H4 (cell line): ENCODE measurements at regions not wholly inside any gene's neighbourhood (a gene's known extent, or its start where the extent isn't known, plus 50 kb on each side); places are given as distances from the start of the nearest gene placed in this dataset.
"Not testable (repeated sequence)": the region's sequence is repeated elsewhere in the genome, so short reads cannot be mapped to it uniquely, and the experiment has no call there.

ENCODE experiments used
- DNase-seq: peaks from one replicate; pipeline ENCODE4 v3.0.0-alpha.2; 2015; ENCODE audit warnings: low spot score

DNA sequence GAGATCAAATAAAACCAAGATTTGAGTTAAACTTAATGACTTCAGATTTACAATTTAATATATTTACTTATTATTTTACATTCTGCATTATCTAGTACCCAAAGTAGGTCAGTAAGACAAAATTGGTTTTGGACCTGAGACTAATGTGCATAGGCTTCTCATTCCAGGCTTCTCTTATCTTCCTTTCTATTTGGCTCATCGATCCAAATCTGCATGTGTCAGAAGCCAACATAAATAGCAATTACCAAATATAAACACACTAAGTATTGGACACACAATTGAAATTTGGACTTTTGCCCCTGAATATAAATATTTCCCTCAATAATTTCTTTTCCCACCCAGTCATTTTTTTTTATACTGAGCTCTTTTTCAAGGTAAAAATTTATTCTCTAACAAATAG lies 290.6 kb upstream of the ARHGEF26 start:
- no peak for DNase-seq

DNA sequence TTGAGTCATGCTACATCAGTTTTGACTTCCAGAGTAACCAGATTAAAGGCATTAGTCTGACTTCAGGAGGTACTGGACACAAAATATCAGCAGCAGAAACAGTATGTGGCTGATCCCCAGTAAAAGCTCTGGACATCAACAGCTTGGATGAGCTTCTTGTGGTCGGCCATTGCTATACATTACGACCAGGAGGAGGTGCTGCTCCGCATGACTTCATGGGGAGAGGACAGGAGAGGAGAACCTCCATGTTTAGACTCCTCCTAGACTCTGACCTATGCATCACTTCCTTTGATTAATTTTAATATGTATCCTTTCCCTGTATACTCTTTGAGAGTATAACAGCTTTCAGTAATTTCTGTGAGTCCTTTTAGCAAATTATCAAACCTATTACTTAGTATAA lies 285.6 kb upstream of the ARHGEF26 start:
- DNase-seq = no peak

GRCh38 chr3:153840487-153840886 lies 280.7 kb upstream of the ARHGEF26 start:
- DNase-seq = no peak

- no peak for DNase-seq
These were observed 277.2 kb upstream of the ARHGEF26 start for GRCh38 chr3:153843994-153844393.

GRCh38 chr3:153845311-153845710 lies 275.9 kb upstream of the ARHGEF26 start:
- DNase-seq = no peak

- no peak for DNase-seq
These were observed 272.5 kb upstream of the ARHGEF26 start for GRCh38 chr3:153848702-153849101.

- DNase-seq = no peak
These were observed 268.8 kb upstream of the ARHGEF26 start for GRCh38 chr3:153852355-153852754.

- DNase-seq = no peak
These were observed 268.0 kb upstream of the ARHGEF26 start for GRCh38 chr3:153853163-153853562.

- DNase-seq = no peak
These were observed 265.4 kb upstream of the ARHGEF26 start for GRCh38 chr3:153855772-153856171.

- no peak for DNase-seq
These were observed 264.3 kb upstream of the ARHGEF26 start for GRCh38 chr3:153856932-153857331.

- DNase-seq = no peak
These were observed 256.4 kb upstream of the ARHGEF26 start for GRCh38 chr3:153864793-153865192.

GRCh38 chr3:153866901-153867300 lies 254.3 kb upstream of the ARHGEF26 start:
- no peak for DNase-seq

- not testable (repeated sequence) for DNase-seq
These were observed 246.8 kb upstream of the ARHGEF26 start for GRCh38 chr3:153874348-153874747.

GRCh38 chr3:153880493-153880892 lies 240.7 kb upstream of the ARHGEF26 start:
- DNase-seq = no peak

DNA sequence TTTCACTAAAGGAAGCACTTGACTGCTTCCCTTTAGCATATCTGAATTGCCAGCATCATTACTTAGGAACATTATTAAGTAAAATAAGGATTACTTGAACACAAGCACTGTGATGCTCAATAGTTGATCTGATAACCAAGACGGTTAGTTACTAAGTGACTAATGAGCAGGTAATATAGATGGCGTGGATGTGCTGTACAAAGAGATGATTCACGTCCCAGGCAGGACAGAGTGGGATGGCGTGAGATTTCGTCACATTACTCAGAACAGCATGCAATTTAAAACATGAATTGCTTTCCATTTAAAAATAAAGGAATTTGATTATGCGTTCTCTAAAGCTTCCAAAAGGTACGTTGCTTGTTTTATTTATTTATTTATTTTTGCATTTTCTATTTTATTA lies 240.0 kb upstream of the ARHGEF26 start:
- DNase-seq = no peak

GRCh38 chr3:153885359-153885758 lies 235.8 kb upstream of the ARHGEF26 start:
- DNase-seq = no peak

DNA sequence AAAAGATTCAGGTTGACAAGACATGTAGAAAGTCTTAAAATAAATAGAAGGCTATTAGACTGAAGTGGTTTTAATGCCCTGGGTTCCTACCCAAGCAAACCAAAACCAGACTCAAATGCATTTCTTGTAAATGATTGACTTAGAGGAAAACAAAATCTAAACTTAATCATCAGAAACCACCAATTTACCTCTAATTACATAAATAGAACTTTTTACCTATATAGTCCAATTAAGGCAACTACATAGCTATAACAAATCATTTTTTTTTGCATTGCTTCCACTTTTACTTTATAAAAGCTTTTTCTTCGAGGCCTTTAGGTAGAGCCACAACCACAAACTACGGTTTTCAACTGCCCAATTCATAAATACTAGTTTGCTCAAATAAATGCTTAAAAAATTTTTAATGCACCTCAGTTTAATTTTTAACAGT lies 231.3 kb upstream of the ARHGEF26 start:
- DNase-seq = no peak

GRCh38 chr3:153892126-153892525 lies 229.1 kb upstream of the ARHGEF26 start:
- no peak for DNase-seq

GRCh38 chr3:153894857-153895256 lies 226.3 kb upstream of the ARHGEF26 start:
- DNase-seq = no peak

DNA sequence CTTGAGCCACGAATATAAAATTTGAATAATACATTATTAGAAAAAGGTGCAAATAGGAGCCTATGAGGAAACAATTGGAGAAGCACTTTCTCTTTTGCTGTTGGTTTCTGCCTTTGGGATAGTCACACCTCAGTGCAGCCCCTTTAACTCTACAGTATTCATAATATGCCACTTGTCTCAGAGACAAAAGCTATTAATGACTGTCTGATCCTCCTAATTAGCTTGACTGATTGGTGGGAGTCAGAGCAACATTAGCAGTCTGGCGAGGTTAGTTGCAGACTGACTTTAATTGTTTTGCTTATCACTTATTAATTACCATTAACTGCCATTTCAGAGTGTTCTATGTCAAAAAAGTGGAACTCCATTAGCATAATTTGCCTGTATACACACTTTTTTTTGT lies 225.0 kb upstream of the ARHGEF26 start:
- DNase-seq = no peak

GRCh38 chr3:153897025-153897723 lies 224.0 kb upstream of the ARHGEF26 start:
- no peak for DNase-seq

DNA sequence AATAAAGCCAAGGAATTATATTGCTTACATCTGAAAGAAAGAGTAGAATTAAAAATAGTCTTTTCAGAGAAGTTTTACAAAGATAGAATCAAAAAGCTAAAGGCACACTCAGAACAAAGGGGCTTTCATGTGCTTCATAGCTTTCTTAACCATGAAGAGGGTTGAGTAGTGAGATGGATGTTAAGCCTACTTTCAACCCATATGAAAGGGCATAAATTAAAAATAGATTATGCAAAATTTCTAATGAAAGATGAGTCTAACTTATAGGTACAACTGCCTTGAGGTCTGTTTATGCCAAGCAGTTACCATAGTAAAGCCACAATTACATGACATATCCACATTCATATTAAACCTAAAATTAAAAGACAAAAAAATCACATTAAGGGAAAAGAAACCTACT lies 223.3 kb upstream of the ARHGEF26 start:
- DNase-seq = no peak

DNA sequence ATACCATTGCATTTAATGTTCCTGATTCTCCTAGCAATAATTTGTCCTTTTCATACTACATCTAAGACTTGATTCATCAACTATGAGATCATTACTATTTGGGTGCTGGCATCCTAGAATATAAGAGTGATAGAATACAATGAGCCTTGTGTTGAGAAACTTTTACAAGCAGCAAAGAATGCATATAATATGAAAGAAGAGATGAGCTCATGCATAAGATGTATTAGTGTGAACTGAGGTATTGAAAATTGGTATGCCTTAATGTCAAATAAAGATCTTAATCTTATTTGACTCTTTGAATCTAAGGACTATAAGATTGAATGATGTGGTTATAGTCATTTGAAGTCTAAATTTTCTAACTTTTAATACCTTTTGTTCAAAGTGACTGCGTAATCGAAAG lies 220.0 kb upstream of the ARHGEF26 start:
- no peak for DNase-seq

- DNase-seq = no peak
These were observed 219.2 kb upstream of the ARHGEF26 start for GRCh38 chr3:153901991-153902390.
